NB4 (cell line): ENCODE measurements at regions not wholly inside any gene's neighbourhood (a gene's known extent, or its start where the extent isn't known, plus 50 kb on each side); places are given as distances from the start of the nearest gene placed in this dataset.

Source experiments
- DNase-seq: peaks from one replicate; pipeline ENCODE4 v3.0.0; 2010; ENCODE audit warnings: low read depth
- H3K4me3 ChIP-seq: one replicate; pipeline ENCODE4 v1.5.1; 2011; ENCODE audit warnings: mild to moderate bottlenecking, low read depth, low read length, moderate library complexity
- CTCF ChIP-seq: IDR thresholded peaks from one replicate; pipeline ENCODE4 v1.5.1; 2012; ENCODE audit warnings: low read depth, low read length
- MAX ChIP-seq: IDR thresholded peaks from 2 replicates; pipeline ENCODE4 v1.6.1; 2011; ENCODE audit warnings: low read depth, low read length
- MYC ChIP-seq: IDR thresholded peaks from 2 replicates; pipeline ENCODE4 v1.6.1; 2011; ENCODE audit warnings: low read depth, low read length
- POLR2A ChIP-seq: IDR thresholded peaks from 2 replicates; pipeline ENCODE4 v1.6.1; 2011; ENCODE audit warnings: mild to moderate bottlenecking; ENCODE audit not compliant: insufficient read length; ENCODE audit errors: extremely low read depth

DNA sequence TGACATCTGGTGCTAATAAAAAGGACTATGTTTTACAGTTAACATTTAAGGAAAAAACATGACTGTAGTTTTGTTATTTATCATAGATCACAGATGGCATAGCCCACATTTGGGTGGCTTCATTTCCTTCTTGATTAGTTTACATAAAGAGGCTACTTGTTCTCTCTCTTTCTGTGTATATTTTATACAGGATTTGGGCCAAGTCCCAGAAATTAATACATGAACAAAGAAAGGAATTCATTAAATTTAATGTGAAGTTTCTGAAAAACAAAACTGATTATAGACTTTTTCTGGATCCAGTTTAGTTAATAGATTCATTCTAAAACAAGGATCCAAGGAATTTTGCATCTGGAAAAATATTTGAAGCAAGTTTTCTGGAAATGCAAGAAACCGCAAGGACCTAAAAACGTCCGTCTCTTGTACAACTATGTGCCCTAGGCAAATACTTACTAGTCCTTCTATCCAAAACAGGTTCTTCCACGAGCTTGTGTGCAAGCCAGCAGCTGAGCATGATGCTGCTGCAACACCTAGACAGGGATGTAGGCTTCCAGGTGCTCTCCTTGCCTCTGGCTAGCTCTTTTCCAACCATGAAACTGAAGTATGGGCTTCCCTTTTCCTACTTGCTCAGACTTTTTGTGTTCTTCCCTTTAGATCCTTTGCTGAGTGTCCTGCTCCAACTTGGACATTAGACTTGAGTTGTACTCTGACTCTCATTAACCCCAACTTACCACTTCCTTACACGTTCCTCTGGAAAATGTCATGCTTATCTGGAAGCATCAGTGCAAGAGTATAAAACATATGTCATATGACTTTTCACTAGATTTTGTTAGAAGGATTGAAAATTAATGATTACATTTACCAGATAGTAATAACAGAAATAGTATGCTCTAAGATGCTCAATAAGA, 161.5 kb upstream of the STARD13 start:
- no peak for DNase-seq
- H3K4me3 ChIP-seq: no peak overlapping the region

GRCh38 chr13:33448889-33449288, 163.3 kb upstream of the STARD13 start:
- no peak for DNase-seq
- TF ChIP-seq POLR2A: no peak
- H3K4me3 ChIP-seq: no peak overlapping the region

More for the DNA sequence above, 161.5 kb upstream of the STARD13 start:
- TF ChIP-seq MYC: no peak
- TF ChIP-seq POLR2A: no peak
- TF ChIP-seq MAX: no peak
- no peak for TF ChIP-seq CTCF

DNA sequence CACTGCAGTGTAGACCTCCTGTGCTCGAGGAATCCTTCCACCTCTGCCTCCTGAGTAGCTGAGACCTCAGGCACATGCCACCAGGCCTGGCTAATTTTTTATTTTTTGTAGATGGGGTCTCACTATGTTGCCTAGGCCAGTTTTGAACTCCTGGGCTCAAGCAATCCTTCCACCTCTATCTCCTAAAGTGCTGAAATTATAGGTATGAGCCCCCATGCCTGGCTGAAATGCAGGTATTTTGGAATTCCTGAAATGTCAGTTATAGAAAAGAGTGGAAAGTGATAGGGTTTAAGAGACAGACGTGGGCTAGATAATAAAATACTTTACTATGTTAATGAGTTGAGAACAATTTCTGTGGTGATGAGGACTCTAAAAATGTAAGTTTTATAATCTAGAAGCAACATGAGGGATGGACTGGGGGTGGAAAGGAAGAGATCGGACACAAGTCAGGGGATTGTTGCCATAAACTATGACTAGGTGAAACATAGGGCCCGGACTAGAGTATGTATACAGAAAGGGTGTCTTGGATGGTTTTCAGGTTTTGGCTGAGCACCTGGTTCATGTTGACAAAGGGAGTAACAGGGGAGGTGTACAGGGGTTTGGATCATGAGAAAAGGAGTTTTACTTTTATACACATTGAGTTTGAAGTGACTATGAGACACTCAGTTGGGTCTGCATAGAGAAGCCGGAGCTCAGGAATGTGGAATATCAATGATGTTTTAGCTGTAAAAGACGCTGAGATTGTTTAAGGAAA, 165.6 kb upstream of the STARD13 start:
- H3K4me3 ChIP-seq: no peak overlapping the region
- no peak for DNase-seq
- TF ChIP-seq CTCF (no peak), POLR2A (no peak), MAX (no peak), MYC (no peak)

GRCh38 chr13:33452873-33453517, 167.4 kb upstream of the STARD13 start:
- DNase-seq: no peak
- TF ChIP-seq POLR2A (no peak), MYC (no peak), MAX (no peak), CTCF (no peak)
- no peak overlapping the region for H3K4me3 ChIP-seq

DNA sequence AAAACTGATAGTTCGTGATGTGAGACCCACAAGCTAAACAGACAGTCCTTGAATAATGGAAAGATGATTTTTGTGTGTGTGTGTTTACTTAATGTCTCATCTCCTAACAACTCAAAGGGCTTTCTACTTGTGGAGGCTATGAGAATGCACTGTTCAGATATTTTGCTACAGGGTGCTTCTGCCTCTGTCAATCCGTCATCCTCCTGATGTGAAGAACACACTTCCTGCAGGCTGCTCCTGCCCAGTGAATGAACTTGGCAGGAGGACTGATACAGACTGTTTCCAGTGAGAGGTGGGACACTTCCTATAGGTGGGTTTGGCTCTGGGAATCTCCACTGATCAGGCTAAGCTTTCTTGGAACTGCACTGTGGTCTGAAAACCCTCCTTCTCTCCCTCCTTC, 168.4 kb upstream of the STARD13 start:
- TF ChIP-seq MAX (no peak), MYC (no peak), CTCF (no peak), POLR2A (no peak)
- no peak overlapping the region for H3K4me3 ChIP-seq
- DNase-seq: no peak
